B cell (primary cell): ENCODE measurements at regions not wholly inside any gene's neighbourhood (a gene's known extent, or its start where the extent isn't known, plus 50 kb on each side); places are given as distances from the start of the nearest gene placed in this dataset.

Experiments used
- ATAC-seq: fragments of 200-7000 bp; cut with Tn5 transposase; one replicate; pipeline ENCODE4 v1.10.0; 2021; ENCODE audit warnings: low read depth, mild to moderate bottlenecking, moderate number of reproducible peaks, moderate library complexity
- CTCF ChIA-PET: fragments of 350-600 bp; sonication (Branson Sonifier 250); formaldehyde crosslinking; loops from one replicate; lab custom pipeline; 2021; ENCODE audit warnings: antibody characterized with exemption, inconsistent platforms; lab: Charles Lee
- POLR2A ChIA-PET: fragments of 350-600 bp; sonication (Branson Sonifier 250); formaldehyde crosslinking; loops from one replicate; lab custom pipeline; 2021; ENCODE audit warnings: antibody characterized with exemption; lab: Charles Lee
- DNase-seq: peaks from one replicate; pipeline ENCODE4 v3.0.0; 2013
- H2AFZ ChIP-seq: 2 replicates; pipeline ENCODE4 v1.6.1; 2012; ENCODE audit warnings: mild to moderate bottlenecking, low read depth, low read length; ENCODE audit not compliant: insufficient read depth, poor library complexity, severe bottlenecking
- H3K27ac ChIP-seq, 2 donors: 1 replicate in 1 of 2; 2 replicates in 1 of 2; pipeline ENCODE4 v1.5.1; 2012 to 2013; ENCODE audit warnings: low read length in 2 of 2, mild to moderate bottlenecking in 2 of 2, moderate library complexity in 1 of 2
- H3K27me3 ChIP-seq, 4 experiments: fragments of 200-600 bp in 1 of 4; sonication (generic) in 1 of 4; replicated peaks in 1 of 4; 1 replicate in 2 of 4; 2 replicates in 2 of 4; pipeline versions ENCODE4 v1.6.1 to v1.7.0; 2013 to 2016; ENCODE audit warnings: low read length in 3 of 4, mild to moderate bottlenecking in 2 of 4, mixed read lengths in 1 of 4, moderate library complexity in 1 of 4; ENCODE audit not compliant: insufficient read depth in 4 of 4, control insufficient read depth in 3 of 4; ENCODE audit errors: control extremely low read depth in 1 of 4
- H3K36me3 ChIP-seq, 2 experiments: replicated peaks in 1 of 2; 1 replicate in 1 of 2; 2 replicates in 1 of 2; pipeline versions ENCODE4 v1.6.1 to v1.7.1; 2013; ENCODE audit warnings: low read length in 1 of 2; ENCODE audit not compliant: insufficient read depth in 2 of 2, control insufficient read depth in 1 of 2; ENCODE audit errors: control extremely low read depth in 1 of 2, extremely low read depth in 1 of 2
- H3K4me1 ChIP-seq, 2 donors: fragments of 200-600 bp in 1 of 2; sonication (generic) in 1 of 2; 1 replicate in 1 of 2; 2 replicates in 1 of 2; pipeline versions ENCODE4 v1.5.1 to v1.6.1; 2013 to 2017; ENCODE audit warnings: low read length in 2 of 2; ENCODE audit not compliant: control insufficient read depth in 2 of 2, insufficient read depth in 2 of 2
- H3K4me2 ChIP-seq: replicated peaks from 2 replicates; pipeline ENCODE3; 2012; ENCODE audit warnings: mild to moderate bottlenecking, low read depth, low read length; ENCODE audit not compliant: poor library complexity, severe bottlenecking
- H3K4me3 ChIP-seq, 5 experiments: fragments of 200-600 bp in 1 of 5; sonication (generic) in 1 of 5; 1 replicate in 3 of 5; 2 replicates in 2 of 5; pipeline versions ENCODE4 v1.5.1 to v1.7.0; 2011 to 2016; ENCODE audit warnings: low read length in 4 of 5, mild to moderate bottlenecking in 4 of 5, low read depth in 2 of 5, control low read depth in 1 of 5, moderate library complexity in 1 of 5; ENCODE audit not compliant: insufficient read depth in 1 of 5; ENCODE audit errors: control extremely low read depth in 1 of 5, extremely low read depth in 1 of 5
- H3K79me2 ChIP-seq: fragments of 200-600 bp; sonication (generic); one replicate; pipeline ENCODE4 v1.6.0; 2016; ENCODE audit warnings: low read length; ENCODE audit not compliant: control insufficient read depth, insufficient read depth
- H3K9ac ChIP-seq: fragments of 200-600 bp; sonication (generic); 2 replicates; pipeline ENCODE4 v1.6.1; 2017; ENCODE audit warnings: mild to moderate bottlenecking, low read length, moderate library complexity
- H3K9me3 ChIP-seq, 3 donors: one replicate each; pipeline versions ENCODE4 v1.6.1 to v1.7.1; 2013; ENCODE audit warnings: low read length in 2 of 3; ENCODE audit not compliant: control insufficient read depth in 2 of 3, insufficient read depth in 1 of 3; ENCODE audit errors: control extremely low read depth in 1 of 3
- H4K20me1 ChIP-seq: 2 replicates; pipeline ENCODE4 v1.6.0; 2012; ENCODE audit warnings: mild to moderate bottlenecking, low read length; ENCODE audit not compliant: insufficient read depth, control insufficient read depth, poor library complexity, severe bottlenecking
- H3K27ac Mint-ChIP-seq: one replicate; pipeline ENCODE4 v1.8.0; 2021; ENCODE audit warnings: mixed read lengths
- H3K27me3 Mint-ChIP-seq: one replicate; pipeline ENCODE4 v1.8.0; 2021; ENCODE audit warnings: mixed read lengths
- H3K4me1 Mint-ChIP-seq: one replicate; pipeline ENCODE4 v1.8.0; 2021; ENCODE audit warnings: mixed read lengths
- H3K4me3 Mint-ChIP-seq: one replicate; pipeline ENCODE4 v1.8.0; 2021; ENCODE audit warnings: mixed read lengths
- H3K9me3 Mint-ChIP-seq: one replicate; pipeline ENCODE4 v1.8.0; 2022; ENCODE audit warnings: mixed read lengths; ENCODE audit not compliant: insufficient read depth
- CTCF ChIP-seq: fragments of 200-600 bp; IDR thresholded peaks from one replicate; pipeline ENCODE4 v1.8.0; 2022; ENCODE audit warnings: antibody characterized with exemption, mild to moderate bottlenecking
- EZH2 ChIP-seq: IDR thresholded peaks from 2 replicates; pipeline ENCODE4 v1.6.1; 2012; ENCODE audit warnings: borderline replicate concordance, low read depth, mild to moderate bottlenecking, moderate library complexity, low read length; ENCODE audit not compliant: insufficient read depth, poor library complexity, severe bottlenecking
- WGBS: methylation state at CpG from one replicate; pipeline ENCODE4 v1.1.5; 2013; ENCODE audit warnings: missing lambda C conversion rate; ENCODE audit not compliant: insufficient coverage; 5-methylcytosine and 5-hydroxymethylcytosine counted together
- intact Hi-C: fragments of 100-400 bp; cut with micrococcal nuclease; formaldehyde crosslinking; loops from one replicate; pipeline ENCODE4 v1.10.0; 2022

GRCh38 chr20:53647286-53647821, 53.7 kb upstream of the ZNF217 start:
- no peak for TF ChIP-seq EZH2
- DNase-seq (no peak), ATAC-seq (no peak)
- CTCF ChIA-PET = interaction anchor here (0.7 kb wide), 1 partner anchor 268 kb away, joined by 3 read pairs; no protein-coding TSS in a partner anchor
- Histone ChIP-seq H4K20me1 (no peaks in the 10 kb centered on the region), H3K4me2 (no peak overlapping the region), H3K27me3 (no peaks in the 10 kb centered on the region), H3K4me3 (no peak overlapping the region), H3K36me3 (no peaks in the 10 kb centered on the region), H3K4me1 (peaks cover 23 to 24% of the 10 kb centered on the region in 2 donors), H3K9me3 (no peaks in the 10 kb centered on the region), H3K9ac (no peak overlapping the region), H3K79me2 (no peaks in the 10 kb centered on the region), H2AFZ (no peak overlapping the region), H3K27ac (no peak overlapping the region)
- no peak overlapping the region for H3K27ac Mint-ChIP-seq
- H3K9me3 Mint-ChIP-seq = no peaks in the 10 kb centered on the region
- H3K27me3 Mint-ChIP-seq = no peaks in the 10 kb centered on the region
- POLR2A ChIA-PET = interaction anchor here (0.7 kb wide), 1 partner anchor 234 kb away, joined by 8 read pairs; no protein-coding TSS in a partner anchor
- 100% methylated on average over 2 of the region's 7 CpGs for WGBS
- H3K4me3 Mint-ChIP-seq = no peak overlapping the region
- H3K4me1 Mint-ChIP-seq = peaks cover 19% of the 10 kb centered on the region
- intact Hi-C loops = no loop called here

DNA sequence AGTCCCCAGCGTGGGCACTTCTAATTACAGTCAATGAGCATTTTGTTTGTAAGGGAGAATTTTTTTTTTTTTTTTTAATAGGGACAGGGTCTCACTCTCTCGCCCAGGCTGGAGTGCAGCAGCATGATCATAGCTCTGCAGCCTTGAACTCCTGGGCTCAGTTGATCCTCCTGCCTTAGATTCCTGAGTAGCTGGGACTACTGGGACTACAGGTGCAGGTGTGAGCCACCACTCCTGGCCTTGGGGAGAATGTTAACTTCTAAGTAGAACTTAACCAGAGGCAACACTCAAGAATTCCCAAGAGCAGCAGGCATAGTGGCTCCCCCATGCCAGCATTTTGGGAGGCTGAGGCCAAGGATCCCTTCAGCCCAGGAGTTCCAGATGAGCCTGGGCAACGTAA, 52.9 kb upstream of the ZNF217 start:
- H3K4me3 Mint-ChIP-seq = no peak overlapping the region

More for the DNA sequence above, 52.9 kb upstream of the ZNF217 start:
- Mint-ChIP-seq H3K27me3 (no peaks in the 10 kb centered on the region), H3K4me1 (peaks cover 19% of the 10 kb centered on the region), H3K27ac (no peak overlapping the region), H3K9me3 (no peaks in the 10 kb centered on the region)
- ChIA-PET CTCF (interaction anchor here (0.7 kb wide), 1 partner anchor 133 kb away, joined by 5 read pairs; no protein-coding TSS in a partner anchor), POLR2A (interaction anchor here (0.7 kb wide), 2 partner anchors 11 to 93 kb away, joined by 6 to 7 read pairs; no protein-coding TSS in a partner anchor)
- TF ChIP-seq EZH2 = no peak
- TF ChIP-seq CTCF = no peak
- Histone ChIP-seq H3K79me2 (no peaks in the 10 kb centered on the region), H2AFZ (no peak overlapping the region), H3K9me3 (no peaks in the 10 kb centered on the region), H3K36me3 (no peaks in the 10 kb centered on the region), H3K4me2 (no peak overlapping the region), H3K4me3 (no peak overlapping the region), H3K27ac (no peak overlapping the region), H3K4me1 (peaks cover 23 to 26% of the 10 kb centered on the region in 2 donors), H4K20me1 (no peaks in the 10 kb centered on the region), H3K27me3 (no peaks in the 10 kb centered on the region), H3K9ac (no peak overlapping the region)
- 100% methylated on average over 1 of the region's 3 CpGs for WGBS
- ATAC-seq (no peak), DNase-seq (no peak)
- intact Hi-C loops = no loop called here
